NCI-H460 (cell line): ENCODE measurements at regions not wholly inside any gene's neighbourhood (a gene's known extent, or its start where the extent isn't known, plus 50 kb on each side); places are given as distances from the start of the nearest gene placed in this dataset.

Experiments
- DNase-seq: peaks from one replicate; pipeline ENCODE4 v3.0.0-alpha.2; 2016; ENCODE audit warnings: low read depth; ENCODE audit errors: extremely low read depth

- DNase-seq = no peak
Observed at GRCh38 chr9:126085170-126085569, 241.5 kb upstream of the MVB12B start.

- DNase-seq = no peak
Observed at GRCh38 chr9:126088336-126088735, 238.3 kb upstream of the MVB12B start.

- DNase-seq = no peak
Observed at GRCh38 chr9:126089789-126090188, 236.8 kb upstream of the MVB12B start.

- no peak for DNase-seq
Observed at GRCh38 chr9:126093771-126094170, 232.9 kb upstream of the MVB12B start.

- DNase-seq = no peak
Observed at GRCh38 chr9:126095546-126096190, 231.0 kb upstream of the MVB12B start.

- DNase-seq = no peak
Observed at GRCh38 chr9:126096340-126096739, 230.3 kb upstream of the MVB12B start.

- DNase-seq = no peak
Observed at GRCh38 chr9:126097679-126098078, 228.9 kb upstream of the MVB12B start.

GRCh38 chr9:126106404-126106803 lies 220.2 kb upstream of the MVB12B start:
- DNase-seq = no peak

GRCh38 chr9:126107693-126108092 lies 218.9 kb upstream of the MVB12B start:
- DNase-seq = no peak

- DNase-seq = peak; percentile 5
Observed at GRCh38 chr9:126108240-126108639, 218.4 kb upstream of the MVB12B start.

- DNase-seq = no peak
Observed at GRCh38 chr9:126109575-126109974, 217.1 kb upstream of the MVB12B start.

GRCh38 chr9:126111556-126111955 lies 215.1 kb upstream of the MVB12B start:
- no peak for DNase-seq

- no peak for DNase-seq
Observed at GRCh38 chr9:126112135-126112720, 214.4 kb upstream of the MVB12B start.

- DNase-seq = no peak
Observed at GRCh38 chr9:126113176-126113575, 213.5 kb upstream of the MVB12B start.

GRCh38 chr9:126113756-126114408 lies 212.7 kb upstream of the MVB12B start:
- DNase-seq = no peak

- no peak for DNase-seq
Observed at GRCh38 chr9:126114409-126114760, 212.2 kb upstream of the MVB12B start.

- DNase-seq = no peak
Observed at GRCh38 chr9:126114850-126115460, 211.7 kb upstream of the MVB12B start.

GRCh38 chr9:126116351-126117157 lies 210.1 kb upstream of the MVB12B start:
- DNase-seq = no peak

- DNase-seq = no peak
Observed at GRCh38 chr9:126117158-126117425, 209.5 kb upstream of the MVB12B start.

- DNase-seq = no peak
Observed at GRCh38 chr9:126117631-126118030, 209.0 kb upstream of the MVB12B start.

- no peak for DNase-seq
Observed at GRCh38 chr9:126119731-126120130, 206.9 kb upstream of the MVB12B start.
